Upper lobe of left lung (tissue), 6 donors: ENCODE measurements at regions not wholly inside any gene's neighbourhood (a gene's known extent, or its start where the extent isn't known, plus 50 kb on each side); places are given as distances from the start of the nearest gene placed in this dataset.

ENCODE experiments used
- ATAC-seq, 2 donors: fragments of 200-7000 bp; cut with Tn5 transposase; one replicate each; pipeline ENCODE4 v1.9.1; 2022; ENCODE audit warnings: mild to moderate bottlenecking in 2 of 2, moderate library complexity in 2 of 2; ENCODE audit not compliant: low FRiP score in 2 of 2
- DNase-seq, 2 donors: peaks; one replicate each; pipeline ENCODE4 v3.0.0-alpha.2; 2019 to 2020
- H3K27ac ChIP-seq, 4 donors: fragments of 200-600 bp; sonication (generic); one replicate each; pipeline ENCODE4 v1.5.1; 2016 to 2019
- H3K27me3 ChIP-seq, 4 donors: fragments of 200-600 bp; sonication (generic); one replicate each; pipeline ENCODE4 v1.5.1; 2017 to 2019
- H3K36me3 ChIP-seq, 4 donors: fragments of 200-600 bp; sonication (generic); one replicate each; pipeline ENCODE4 v1.5.1; 2016 to 2019
- H3K4me1 ChIP-seq, 4 donors: fragments of 200-600 bp; sonication (generic); one replicate each; pipeline ENCODE4 v1.5.1; 2018 to 2019
- H3K4me3 ChIP-seq, 4 donors: fragments of 200-600 bp; sonication (generic); one replicate each; pipeline ENCODE4 v1.5.1; 2017 to 2019; ENCODE audit warnings: mild to moderate bottlenecking in 2 of 4, moderate library complexity in 1 of 4
- H3K9me3 ChIP-seq, 4 donors: fragments of 200-600 bp; sonication (generic); one replicate each; pipeline ENCODE4 v1.5.1; 2018 to 2019
- EP300 ChIP-seq, 4 donors: sonication (generic); formaldehyde crosslinking; IDR thresholded peaks; one replicate each; pipeline ENCODE4 v1.5.1; 2017; ENCODE audit warnings: antibody characterized with exemption in 4 of 4, control low read depth in 2 of 4
- POLR2A ChIP-seq, 4 donors: fragments of 450-650 bp; IDR thresholded peaks; one replicate each; pipeline ENCODE4 v1.5.1; 2016 to 2017; ENCODE audit warnings: antibody characterized with exemption in 4 of 4, mild to moderate bottlenecking in 2 of 4
- POLR2AphosphoS5 ChIP-seq, 2 donors: sonication (generic); formaldehyde crosslinking; IDR thresholded peaks; one replicate each; pipeline ENCODE4 v1.5.1; 2017; ENCODE audit warnings: antibody characterized with exemption in 2 of 2
- WGBS, 2 donors: methylation state at CpG; one replicate each; pipeline ENCODE4 v1.1.5; 2017 to 2018; 5-methylcytosine and 5-hydroxymethylcytosine counted together
- TF ChIP-seq, protein P1 (sequence below), 6 experiments: fragments of 450-650 bp in 4 of 6; fragments of 200-600 bp in 2 of 6; sonication (generic) in 2 of 6; IDR thresholded peaks; one replicate each; pipeline ENCODE4 v1.5.1; 2016 to 2019; ENCODE audit warnings: antibody characterized with exemption in 6 of 6
- donor health status: DM: no; HTN: no; CAD: no; lungs with moderate emphysema.
- donor health status: DM: no; HTN: yes; CAD: no; lungs with severe emphysema.

DNA sequence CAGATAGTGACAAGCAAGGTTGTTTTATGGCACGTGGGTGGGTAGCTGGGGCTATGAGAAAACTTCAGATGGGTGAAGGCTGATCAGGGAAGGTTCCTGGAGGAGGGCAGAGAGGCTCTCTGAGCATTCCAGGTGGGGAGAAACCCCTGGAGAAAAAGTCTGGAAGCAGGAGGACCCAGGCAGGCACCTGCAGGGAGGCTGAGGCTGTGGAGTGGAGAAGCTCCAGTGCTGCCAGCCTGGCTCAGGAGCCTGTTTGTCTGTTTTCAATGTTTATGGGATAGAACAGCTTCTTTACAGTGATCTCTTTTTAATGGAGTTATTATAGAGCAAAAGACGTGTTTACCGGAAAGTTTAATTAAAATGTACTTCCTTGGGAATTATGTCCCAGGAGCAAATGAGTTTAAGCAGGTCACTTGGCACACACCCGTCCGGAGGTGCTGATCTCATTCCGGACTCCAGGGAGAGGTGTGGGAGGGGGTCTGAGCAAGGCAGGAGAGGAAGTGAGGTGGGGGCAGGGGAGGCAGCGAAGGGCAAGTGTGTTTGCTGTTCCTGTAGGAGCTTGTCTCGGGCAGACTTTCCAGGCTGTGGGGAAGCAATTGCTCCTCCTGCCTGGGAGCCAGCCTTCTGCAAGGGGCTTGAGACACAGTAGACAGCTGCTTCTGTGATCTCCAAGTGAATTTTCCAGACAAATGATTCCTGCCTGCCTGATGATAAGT, 239.5 kb downstream of the MYCN start:
- no peak overlapping the region for H3K27ac ChIP-seq
- no peak for TF ChIP-seq EP300 (IDR thresholded peaks at IDR 0.05)
- no peak for TF ChIP-seq POLR2AphosphoS5 (IDR thresholded peaks at IDR 0.05)
- TF ChIP-seq, protein P1, sequence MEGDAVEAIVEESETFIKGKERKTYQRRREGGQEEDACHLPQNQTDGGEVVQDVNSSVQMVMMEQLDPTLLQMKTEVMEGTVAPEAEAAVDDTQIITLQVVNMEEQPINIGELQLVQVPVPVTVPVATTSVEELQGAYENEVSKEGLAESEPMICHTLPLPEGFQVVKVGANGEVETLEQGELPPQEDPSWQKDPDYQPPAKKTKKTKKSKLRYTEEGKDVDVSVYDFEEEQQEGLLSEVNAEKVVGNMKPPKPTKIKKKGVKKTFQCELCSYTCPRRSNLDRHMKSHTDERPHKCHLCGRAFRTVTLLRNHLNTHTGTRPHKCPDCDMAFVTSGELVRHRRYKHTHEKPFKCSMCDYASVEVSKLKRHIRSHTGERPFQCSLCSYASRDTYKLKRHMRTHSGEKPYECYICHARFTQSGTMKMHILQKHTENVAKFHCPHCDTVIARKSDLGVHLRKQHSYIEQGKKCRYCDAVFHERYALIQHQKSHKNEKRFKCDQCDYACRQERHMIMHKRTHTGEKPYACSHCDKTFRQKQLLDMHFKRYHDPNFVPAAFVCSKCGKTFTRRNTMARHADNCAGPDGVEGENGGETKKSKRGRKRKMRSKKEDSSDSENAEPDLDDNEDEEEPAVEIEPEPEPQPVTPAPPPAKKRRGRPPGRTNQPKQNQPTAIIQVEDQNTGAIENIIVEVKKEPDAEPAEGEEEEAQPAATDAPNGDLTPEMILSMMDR (IDR thresholded peaks at IDR 0.05) = no peak
- no peak for TF ChIP-seq POLR2A (IDR thresholded peaks at IDR 0.05)
- H3K4me1 ChIP-seq = no peaks in the 10 kb centered on the region
- no peaks in the 10 kb centered on the region for H3K27me3 ChIP-seq
- DNase-seq = no peak
- H3K4me3 ChIP-seq = no peak overlapping the region
- no peaks in the 10 kb centered on the region for H3K9me3 ChIP-seq
- no peaks in the 10 kb centered on the region for H3K36me3 ChIP-seq
- no peak for ATAC-seq
- WGBS, 2 donors = 40 to 49% methylated on average over 8 of the region's 8 CpGs

DNA sequence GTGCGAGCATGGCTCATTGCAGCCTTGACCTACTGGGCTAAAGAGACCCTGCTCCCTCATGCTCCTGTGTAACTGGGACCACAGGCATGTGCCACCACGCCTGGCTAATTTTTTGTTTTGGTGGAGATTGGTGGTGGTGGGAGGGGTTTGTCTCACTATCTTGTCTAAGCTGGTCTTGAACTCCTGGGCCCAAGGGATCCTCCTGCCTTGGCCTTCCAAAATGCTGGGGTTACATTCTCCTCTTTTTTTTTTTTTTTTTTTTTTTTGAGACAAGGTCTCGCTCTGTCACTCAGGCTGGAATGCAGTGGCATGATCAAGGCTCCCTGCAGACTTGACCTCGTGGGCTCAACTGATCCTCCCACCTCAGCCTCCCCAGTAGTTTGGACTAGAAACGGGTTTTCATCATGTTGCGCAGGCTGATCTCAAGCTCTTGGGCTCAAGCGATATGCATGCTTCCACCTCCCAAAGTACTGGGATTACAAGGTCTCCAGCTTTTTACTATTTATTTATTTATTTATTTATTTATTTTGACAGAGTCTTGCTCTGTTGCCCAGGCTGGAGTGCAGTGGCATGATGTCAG, 238.3 kb downstream of the MYCN start:
- WGBS, 2 donors = 96% methylated on average over 7 of the region's 7 CpGs

DNA sequence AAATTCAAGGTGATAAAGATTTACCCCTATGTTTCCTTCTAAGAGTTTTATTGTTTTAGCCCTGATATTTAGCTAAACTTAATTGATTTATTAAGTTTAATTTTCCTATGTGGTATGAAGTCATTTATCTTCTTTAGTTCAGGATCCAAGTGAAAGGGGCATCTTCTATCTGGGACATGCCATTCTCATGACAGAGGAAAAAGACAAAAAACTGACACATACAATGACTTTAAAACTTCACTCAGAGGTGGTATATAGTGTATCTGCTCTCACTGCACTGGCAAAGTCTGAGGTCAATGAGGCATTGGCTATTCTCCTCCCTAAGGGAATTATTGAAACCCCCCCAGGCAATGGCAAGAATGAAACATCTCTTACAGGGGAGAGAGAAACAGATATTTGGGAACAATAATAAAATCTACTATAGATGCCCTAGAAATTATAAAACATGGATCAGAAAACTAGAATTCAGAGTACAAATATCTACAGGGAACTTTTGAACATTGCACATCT, 237.4 kb downstream of the MYCN start:
- no peaks in the 10 kb centered on the region for H3K9me3 ChIP-seq
- no peaks in the 10 kb centered on the region for H3K36me3 ChIP-seq
- ATAC-seq (no peak), DNase-seq (no peak)
- no peaks in the 10 kb centered on the region for H3K4me1 ChIP-seq
- no peak overlapping the region for H3K4me3 ChIP-seq
- no peaks in the 10 kb centered on the region for H3K27me3 ChIP-seq
- TF ChIP-seq POLR2AphosphoS5 (IDR thresholded peaks at IDR 0.05) (no peak), POLR2A (IDR thresholded peaks at IDR 0.05) (no peak), EP300 (IDR thresholded peaks at IDR 0.05) (no peak)
- TF ChIP-seq, protein P1 (IDR thresholded peaks at IDR 0.05) = no peak
- H3K27ac ChIP-seq = no peak overlapping the region

More for the DNA sequence above, 238.3 kb downstream of the MYCN start:
- TF ChIP-seq POLR2AphosphoS5 (IDR thresholded peaks at IDR 0.05) (no peak), POLR2A (IDR thresholded peaks at IDR 0.05) (no peak), EP300 (IDR thresholded peaks at IDR 0.05) (no peak)
- TF ChIP-seq, protein P1 (IDR thresholded peaks at IDR 0.05) = no peak
- ATAC-seq = no peak
- Histone ChIP-seq H3K27ac (no peak overlapping the region), H3K4me1 (no peaks in the 10 kb centered on the region), H3K9me3 (no peaks in the 10 kb centered on the region), H3K4me3 (no peak overlapping the region), H3K36me3 (no peaks in the 10 kb centered on the region), H3K27me3 (no peaks in the 10 kb centered on the region)
- DNase-seq = no peak

DNA sequence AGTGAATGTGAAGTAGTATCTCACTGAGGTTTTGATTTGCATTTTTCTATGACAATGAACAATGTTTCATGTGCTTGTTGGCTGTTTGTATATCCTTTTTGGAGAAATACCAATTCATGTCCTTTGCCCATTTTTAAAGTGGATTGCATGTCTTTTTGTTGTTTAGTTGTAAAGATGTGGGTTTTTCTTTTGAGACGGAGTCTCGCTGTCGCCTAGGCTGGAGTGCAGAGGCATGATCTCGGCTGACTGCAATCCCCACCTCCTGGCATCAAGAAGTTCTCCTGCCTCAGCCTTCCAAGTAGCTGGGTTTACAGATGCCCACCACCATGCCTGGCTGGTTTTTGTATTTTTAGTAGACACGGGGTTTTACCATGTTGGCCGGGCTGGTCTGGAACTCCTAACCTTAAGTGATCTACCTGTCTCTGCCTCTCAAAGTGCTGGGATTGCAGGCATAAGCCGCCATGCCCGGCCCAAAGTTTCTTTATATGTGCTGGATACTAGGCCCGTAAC, 236.7 kb downstream of the MYCN start:
- 95 to 98% methylated on average over 9 of the region's 9 CpGs for WGBS, 2 donors
- Histone ChIP-seq H3K4me3 (no peak overlapping the region), H3K27ac (no peak overlapping the region), H3K4me1 (no peaks in the 10 kb centered on the region), H3K36me3 (no peaks in the 10 kb centered on the region), H3K27me3 (no peaks in the 10 kb centered on the region), H3K9me3 (no peaks in the 10 kb centered on the region)
- no peak for ATAC-seq
- TF ChIP-seq EP300 (IDR thresholded peaks at IDR 0.05) = no peak
- TF ChIP-seq POLR2AphosphoS5 (IDR thresholded peaks at IDR 0.05) = no peak
- TF ChIP-seq, protein P1 (IDR thresholded peaks at IDR 0.05) = no peak
- TF ChIP-seq POLR2A (IDR thresholded peaks at IDR 0.05) = no peak
- DNase-seq = no peak
